A673 (cell line): ENCODE measurements at regions not wholly inside any gene's neighbourhood (a gene's known extent, or its start where the extent isn't known, plus 50 kb on each side); places are given as distances from the start of the nearest gene placed in this dataset.

Experiments
- BruUV-seq: library from RNA; stranded (reverse); fragments of 400-500 nt; replicated peaks from 2 replicates; lab custom pipeline; 2021; lab: Mats Ljungman, UMichigan
- CTCF ChIA-PET: fragments of 300-600 bp; sonication (Branson Sonifier 250); formaldehyde crosslinking; loops from one replicate; lab custom pipeline; 2022; ENCODE audit warnings: antibody characterized with exemption; lab: Charles Lee
- POLR2A ChIA-PET: fragments of 300-600 bp; sonication (Branson Sonifier 250); formaldehyde crosslinking; loops from one replicate; lab custom pipeline; 2022; ENCODE audit warnings: antibody characterized with exemption; ENCODE audit not compliant: low non-redundant PET; lab: Charles Lee
- DNase-seq: peaks from one replicate; pipeline ENCODE4 v3.0.0-alpha.2; 2015; ENCODE audit warnings: low spot score
- H3K27ac ChIP-seq: fragments of 200-600 bp; sonication (generic); 2 replicates; pipeline ENCODE4 v1.5.1; 2016; ENCODE audit warnings: mixed run types, low read depth, mild to moderate bottlenecking, mixed read lengths, antibody characterized with exemption, low read length; ENCODE audit not compliant: poor library complexity, severe bottlenecking
- H3K27me3 ChIP-seq: fragments of 200-600 bp; sonication (generic); replicated peaks from 2 replicates; pipeline ENCODE4 v1.6.1; 2017; ENCODE audit warnings: mixed run types, low read depth, mild to moderate bottlenecking, mixed read lengths, antibody characterized with exemption, low read length; ENCODE audit not compliant: insufficient read depth, poor library complexity
- H3K36me3 ChIP-seq: fragments of 200-600 bp; sonication (generic); 2 replicates; pipeline ENCODE4 v1.6.1; 2016; ENCODE audit warnings: mixed run types, mild to moderate bottlenecking, mixed read lengths, antibody characterized with exemption, low read length; ENCODE audit not compliant: insufficient read depth, poor library complexity, severe bottlenecking
- H3K4me1 ChIP-seq: fragments of 200-600 bp; sonication (generic); 2 replicates; pipeline ENCODE4 v1.6.1; 2017; ENCODE audit warnings: mixed run types, mild to moderate bottlenecking, mixed read lengths, antibody characterized with exemption, low read length; ENCODE audit not compliant: insufficient read depth, poor library complexity, severe bottlenecking
- H3K4me3 ChIP-seq: fragments of 200-600 bp; sonication (generic); 2 replicates; pipeline ENCODE4 v1.5.1; 2016; ENCODE audit warnings: low read depth, mixed run types, mild to moderate bottlenecking, mixed read lengths, low read length; ENCODE audit not compliant: poor library complexity, severe bottlenecking
- H3K9me3 ChIP-seq: fragments of 200-600 bp; sonication (generic); 2 replicates; pipeline ENCODE4 v1.6.1; 2016; ENCODE audit warnings: mixed run types, low read depth, mild to moderate bottlenecking, mixed read lengths, antibody characterized with exemption, low read length; ENCODE audit not compliant: poor library complexity, severe bottlenecking
- EZH2 ChIP-seq: fragments of 200-600 bp; sonication (generic); IDR thresholded peaks from 2 replicates; pipeline ENCODE4 v1.6.1; 2017; ENCODE audit warnings: borderline replicate concordance, low read depth, mild to moderate bottlenecking, mixed read lengths, antibody characterized with exemption, low read length; ENCODE audit not compliant: poor library complexity, severe bottlenecking
- intact Hi-C: fragments of 100-400 bp; cut with micrococcal nuclease; formaldehyde crosslinking; loops from one replicate; pipeline ENCODE4 v1.10.0; 2022; ENCODE audit not compliant: unreplicated experiment
- TF ChIP-seq, protein P1 (sequence below): fragments of 300-800, 200-600 bp; sonication (generic); conservative IDR thresholded peaks from 2 replicates; pipeline ENCODE4 v1.5.1; 2017; ENCODE audit warnings: low read depth, mild to moderate bottlenecking, antibody characterized with exemption, low read length, moderate library complexity, mixed read lengths

DNA sequence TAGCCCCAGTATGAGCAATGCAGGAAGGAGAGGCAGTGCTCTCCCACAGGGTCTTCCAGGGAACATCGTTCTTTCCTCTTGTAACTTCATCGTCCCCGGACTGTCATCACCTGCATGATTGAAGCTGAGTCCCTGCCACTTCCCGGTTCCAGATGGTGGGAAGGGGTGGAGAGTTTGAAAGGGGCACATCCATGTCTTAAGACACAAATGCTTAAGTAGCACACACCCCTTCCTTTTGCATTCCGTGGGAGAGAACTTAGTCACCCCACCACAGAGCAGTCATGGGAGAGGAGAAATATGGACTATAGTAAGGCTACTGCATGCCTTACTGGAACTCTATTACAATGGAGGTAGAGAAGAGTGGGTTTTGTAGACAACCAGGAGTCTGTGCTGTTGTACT lies 165.3 kb upstream of the GAS1 start:
- H3K4me1 ChIP-seq: no peaks in the 10 kb centered on the region
- ChIA-PET POLR2A (no interaction called here), CTCF (no interaction called here)
- no peaks in the 10 kb centered on the region for H3K36me3 ChIP-seq
- H3K27me3 ChIP-seq: no peaks in the 10 kb centered on the region
- no peak for DNase-seq
- H3K27ac ChIP-seq: no peak overlapping the region
- BruUV-seq: no TSS peak
- TF ChIP-seq EZH2: no peak
- TF ChIP-seq, protein P1, sequence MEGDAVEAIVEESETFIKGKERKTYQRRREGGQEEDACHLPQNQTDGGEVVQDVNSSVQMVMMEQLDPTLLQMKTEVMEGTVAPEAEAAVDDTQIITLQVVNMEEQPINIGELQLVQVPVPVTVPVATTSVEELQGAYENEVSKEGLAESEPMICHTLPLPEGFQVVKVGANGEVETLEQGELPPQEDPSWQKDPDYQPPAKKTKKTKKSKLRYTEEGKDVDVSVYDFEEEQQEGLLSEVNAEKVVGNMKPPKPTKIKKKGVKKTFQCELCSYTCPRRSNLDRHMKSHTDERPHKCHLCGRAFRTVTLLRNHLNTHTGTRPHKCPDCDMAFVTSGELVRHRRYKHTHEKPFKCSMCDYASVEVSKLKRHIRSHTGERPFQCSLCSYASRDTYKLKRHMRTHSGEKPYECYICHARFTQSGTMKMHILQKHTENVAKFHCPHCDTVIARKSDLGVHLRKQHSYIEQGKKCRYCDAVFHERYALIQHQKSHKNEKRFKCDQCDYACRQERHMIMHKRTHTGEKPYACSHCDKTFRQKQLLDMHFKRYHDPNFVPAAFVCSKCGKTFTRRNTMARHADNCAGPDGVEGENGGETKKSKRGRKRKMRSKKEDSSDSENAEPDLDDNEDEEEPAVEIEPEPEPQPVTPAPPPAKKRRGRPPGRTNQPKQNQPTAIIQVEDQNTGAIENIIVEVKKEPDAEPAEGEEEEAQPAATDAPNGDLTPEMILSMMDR: no peak
- H3K9me3 ChIP-seq: no peaks in the 10 kb centered on the region
- no peak overlapping the region for H3K4me3 ChIP-seq
- intact Hi-C loops: no loop called here

DNA sequence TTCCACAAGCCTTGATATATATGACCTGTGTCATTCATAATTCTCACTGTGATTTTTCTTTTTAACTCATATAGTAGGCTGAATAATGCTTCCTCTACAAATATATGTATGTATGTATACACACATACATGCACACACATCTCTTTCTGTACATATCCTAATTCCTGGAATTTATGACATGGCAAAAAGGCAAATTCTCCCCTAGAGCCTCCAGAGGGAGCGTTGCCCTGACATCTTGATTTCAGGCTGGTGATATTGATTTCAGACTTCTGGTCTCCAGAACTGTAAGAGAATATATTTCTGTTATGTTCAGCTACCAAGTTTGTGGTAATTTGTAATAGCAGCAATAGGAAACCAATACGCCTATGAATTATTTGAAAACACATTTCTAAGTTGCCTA lies 166.6 kb upstream of the GAS1 start:
- no peak overlapping the region for H3K27ac ChIP-seq
- H3K4me1 ChIP-seq: no peaks in the 10 kb centered on the region
- BruUV-seq: no TSS peak
- TF ChIP-seq EZH2: no peak
- TF ChIP-seq, protein P1: 0 out of 2 replicates have a peak, but pooled peaks have one; percentile 24
- POLR2A ChIA-PET: no interaction called here
- intact Hi-C loops: no loop called here
- no peaks in the 10 kb centered on the region for H3K9me3 ChIP-seq
- CTCF ChIA-PET: no interaction called here
- H3K4me3 ChIP-seq: no peak overlapping the region
- no peaks in the 10 kb centered on the region for H3K36me3 ChIP-seq
- DNase-seq: no peak
- no peaks in the 10 kb centered on the region for H3K27me3 ChIP-seq

DNA sequence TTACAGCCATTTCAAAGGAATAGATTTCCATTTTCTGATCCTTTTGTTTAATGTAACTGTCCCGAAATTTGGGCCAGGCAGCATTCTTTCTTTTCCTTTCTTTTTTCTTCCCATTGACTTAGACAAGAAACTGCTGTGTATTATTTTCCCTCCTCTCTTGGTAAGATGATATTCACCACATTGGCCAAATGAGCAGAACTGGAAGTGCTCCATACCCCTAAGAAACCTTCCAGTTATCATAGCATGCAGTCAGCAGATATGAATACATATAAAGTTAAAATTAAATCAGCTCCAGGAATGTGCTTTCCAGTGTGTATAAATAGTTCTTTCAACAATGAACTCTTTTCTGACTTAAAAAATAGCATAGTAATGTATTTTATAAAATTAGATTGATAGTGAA lies 168.5 kb upstream of the GAS1 start:
- H3K9me3 ChIP-seq: no peaks in the 10 kb centered on the region
- no peak for TF ChIP-seq EZH2
- TF ChIP-seq, protein P1: no peak
- no peaks in the 10 kb centered on the region for H3K27me3 ChIP-seq
- BruUV-seq: no TSS peak
- DNase-seq: no peak
- peaks cover 7% of the 10 kb centered on the region for H3K4me1 ChIP-seq
- H3K27ac ChIP-seq: no peak overlapping the region
- intact Hi-C loops: no loop called here
- CTCF ChIA-PET: no interaction called here
- POLR2A ChIA-PET: no interaction called here
- no peak overlapping the region for H3K4me3 ChIP-seq
- H3K36me3 ChIP-seq: no peaks in the 10 kb centered on the region
